OCI-LY7 (cell line): ENCODE measurements at regions not wholly inside any gene's neighbourhood (a gene's known extent, or its start where the extent isn't known, plus 50 kb on each side); places are given as distances from the start of the nearest gene placed in this dataset.
"Not testable (repeated sequence)": the region's sequence is repeated elsewhere in the genome, so short reads cannot be mapped to it uniquely, and the experiment has no call there.

Source experiments
- CTCF ChIP-seq: fragments of 200-600 bp; sonication (generic); conservative IDR thresholded peaks from 2 replicates; pipeline ENCODE4 v1.5.1; 2014; ENCODE audit warnings: mild to moderate bottlenecking, antibody characterized with exemption, low read length, moderate library complexity, mixed read lengths
- EZH2phosphoT487 ChIP-seq: fragments of 200-600 bp; sonication (generic); IDR thresholded peaks from 2 replicates; pipeline ENCODE4 v1.6.1; 2018; ENCODE audit warnings: low read depth, borderline replicate concordance, mild to moderate bottlenecking, mixed run types, antibody characterized with exemption, low read length, moderate library complexity, mixed read lengths

GRCh38 chrX:99988532-99988931 is 421.5 kb downstream of the PCDH19 start:
- not testable (repeated sequence) for TF ChIP-seq CTCF, EZH2phosphoT487
